Esophagus squamous epithelium (tissue), 4 donors: ENCODE measurements at regions not wholly inside any gene's neighbourhood (a gene's known extent, or its start where the extent isn't known, plus 50 kb on each side); places are given as distances from the start of the nearest gene placed in this dataset.

Experiments used
- CTCF ChIP-seq, 6 experiments: fragments of 450-650 bp in 4 of 6; fragments of 200-600 bp in 2 of 6; sonication (generic) in 2 of 6; IDR thresholded peaks; one replicate each; pipeline ENCODE4 v1.5.1; 2016 to 2019; ENCODE audit warnings: antibody characterized with exemption in 6 of 6, mild to moderate bottlenecking in 4 of 6, moderate library complexity in 4 of 6
- POLR2A ChIP-seq, 4 donors: fragments of 450-650 bp; IDR thresholded peaks; one replicate each; pipeline ENCODE4 v1.6.1; 2017; ENCODE audit warnings: antibody characterized with exemption in 4 of 4, mild to moderate bottlenecking in 4 of 4, moderate library complexity in 3 of 4

GRCh38 chr16:26963109-26963508 is 103.6 kb upstream of the C16orf82 start:
- TF ChIP-seq POLR2A (IDR thresholded peaks at IDR 0.05) (no peak), CTCF (IDR thresholded peaks at IDR 0.05) (peak in 1 of 6 experiments; percentile 21)
